Sigmoid colon (tissue), 6 donors: ENCODE measurements at regions not wholly inside any gene's neighbourhood (a gene's known extent, or its start where the extent isn't known, plus 50 kb on each side); places are given as distances from the start of the nearest gene placed in this dataset.
"Not testable (repeated sequence)": the region's sequence is repeated elsewhere in the genome, so short reads cannot be mapped to it uniquely, and the experiment has no call there.

Experiments
- DNase-seq: peaks from one replicate; pipeline ENCODE4 v3.0.0-alpha.2; 2019
- H3K27ac ChIP-seq, 4 donors: fragments of 200-600 bp; sonication (generic); one replicate each; pipeline ENCODE4 v1.5.1; 2016 to 2019; ENCODE audit warnings: mild to moderate bottlenecking in 1 of 4
- H3K27me3 ChIP-seq, 3 donors: fragments of 200-600 bp; sonication (generic); one replicate each; pipeline ENCODE4 v1.5.1; 2019; ENCODE audit warnings: mild to moderate bottlenecking in 1 of 3
- H3K36me3 ChIP-seq, 4 donors: fragments of 200-600 bp; sonication (generic); one replicate each; pipeline ENCODE4 v1.5.1; 2016 to 2019
- H3K4me1 ChIP-seq, 4 donors: fragments of 200-600 bp; sonication (generic); one replicate each; pipeline ENCODE4 v1.5.1; 2017 to 2019
- H3K4me3 ChIP-seq, 4 donors: fragments of 200-600 bp; sonication (generic); one replicate each; pipeline ENCODE4 v1.5.1; 2017 to 2019; ENCODE audit warnings: mild to moderate bottlenecking in 2 of 4, moderate library complexity in 1 of 4
- H3K9me3 ChIP-seq, 4 donors: fragments of 200-600 bp in 3 of 4; sonication (generic) in 3 of 4; one replicate each; pipeline versions ENCODE4 v1.5.1 to v1.6.1; 2013 to 2019
- EP300 ChIP-seq, 4 donors: sonication (generic); formaldehyde crosslinking; IDR thresholded peaks; one replicate each; pipeline ENCODE4 v1.6.1; 2017; ENCODE audit warnings: antibody characterized with exemption in 4 of 4
- POLR2A ChIP-seq, 2 donors: fragments of 450-650 bp; IDR thresholded peaks; one replicate each; pipeline ENCODE4 v1.6.1; 2016; ENCODE audit warnings: antibody characterized with exemption in 2 of 2, mild to moderate bottlenecking in 2 of 2, moderate library complexity in 2 of 2
- POLR2AphosphoS5 ChIP-seq, 4 donors: sonication (generic); formaldehyde crosslinking; IDR thresholded peaks; one replicate each; pipeline ENCODE4 v1.6.1; 2017; ENCODE audit warnings: antibody characterized with exemption in 4 of 4
- WGBS, 2 donors: extraction: QIAGEN DNeasy Blood & Tissue Kit; methylation state at CpG; one replicate each; pipeline ENCODE4 v1.1.7; 2013; 5-methylcytosine and 5-hydroxymethylcytosine counted together
- intact Hi-C: fragments of 100-400 bp; cut with DNase I; formaldehyde crosslinking; loops from one replicate; pipeline ENCODE4 v1.15.1; 2023
- TF ChIP-seq, protein P1 (sequence below), 4 experiments: fragments of 450-650 bp in 3 of 4; fragments of 200-600 bp in 1 of 4; IDR thresholded peaks; one replicate each; pipeline ENCODE4 v1.5.1; 2016 to 2019; ENCODE audit warnings: antibody characterized with exemption in 4 of 4, mild to moderate bottlenecking in 3 of 4, moderate library complexity in 2 of 4
- donor health status: healthy with polysubstance abuse.
- donor health status: healthy.

DNA sequence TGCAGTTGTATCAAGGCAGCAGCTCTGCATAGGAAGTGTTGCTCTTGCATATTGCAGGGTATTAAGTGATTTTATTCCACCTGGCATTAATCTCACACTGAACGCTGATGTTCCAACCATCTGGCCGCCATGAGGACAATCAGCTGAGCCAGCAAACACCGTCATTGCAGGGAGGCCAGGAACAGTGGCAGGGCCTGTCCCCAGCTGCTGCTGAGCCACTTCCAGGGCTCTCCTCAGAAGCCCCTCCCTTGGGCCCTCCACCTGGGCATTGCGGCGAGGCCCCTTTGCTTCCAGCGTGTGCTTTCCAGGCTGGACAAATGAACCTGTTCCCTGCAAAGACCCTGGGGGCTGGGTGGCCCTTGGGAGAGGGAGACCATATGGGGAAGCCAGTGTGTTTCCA lies 171.6 kb upstream of the C1orf174 start:
- Histone ChIP-seq H3K27ac (no peak overlapping the region), H3K9me3 (no peaks in the 10 kb centered on the region), H3K36me3 (no peaks in the 10 kb centered on the region), H3K27me3 (peaks cover 0 to 45% (median 0%) of the 10 kb centered on the region in 3 donors), H3K4me3 (no peak overlapping the region), H3K4me1 (no peaks in the 10 kb centered on the region)
- TF ChIP-seq, protein P1, sequence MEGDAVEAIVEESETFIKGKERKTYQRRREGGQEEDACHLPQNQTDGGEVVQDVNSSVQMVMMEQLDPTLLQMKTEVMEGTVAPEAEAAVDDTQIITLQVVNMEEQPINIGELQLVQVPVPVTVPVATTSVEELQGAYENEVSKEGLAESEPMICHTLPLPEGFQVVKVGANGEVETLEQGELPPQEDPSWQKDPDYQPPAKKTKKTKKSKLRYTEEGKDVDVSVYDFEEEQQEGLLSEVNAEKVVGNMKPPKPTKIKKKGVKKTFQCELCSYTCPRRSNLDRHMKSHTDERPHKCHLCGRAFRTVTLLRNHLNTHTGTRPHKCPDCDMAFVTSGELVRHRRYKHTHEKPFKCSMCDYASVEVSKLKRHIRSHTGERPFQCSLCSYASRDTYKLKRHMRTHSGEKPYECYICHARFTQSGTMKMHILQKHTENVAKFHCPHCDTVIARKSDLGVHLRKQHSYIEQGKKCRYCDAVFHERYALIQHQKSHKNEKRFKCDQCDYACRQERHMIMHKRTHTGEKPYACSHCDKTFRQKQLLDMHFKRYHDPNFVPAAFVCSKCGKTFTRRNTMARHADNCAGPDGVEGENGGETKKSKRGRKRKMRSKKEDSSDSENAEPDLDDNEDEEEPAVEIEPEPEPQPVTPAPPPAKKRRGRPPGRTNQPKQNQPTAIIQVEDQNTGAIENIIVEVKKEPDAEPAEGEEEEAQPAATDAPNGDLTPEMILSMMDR (IDR thresholded peaks at IDR 0.05) = no peak
- TF ChIP-seq EP300 (IDR thresholded peaks at IDR 0.05) (no peak), POLR2AphosphoS5 (IDR thresholded peaks at IDR 0.05) (no peak), POLR2A (IDR thresholded peaks at IDR 0.05) (no peak)
- 70 to 71% methylated on average over 6 of the region's 6 CpGs for WGBS, 2 donors
- intact Hi-C loops = no loop called here
- peak; percentile 13 for DNase-seq

DNA sequence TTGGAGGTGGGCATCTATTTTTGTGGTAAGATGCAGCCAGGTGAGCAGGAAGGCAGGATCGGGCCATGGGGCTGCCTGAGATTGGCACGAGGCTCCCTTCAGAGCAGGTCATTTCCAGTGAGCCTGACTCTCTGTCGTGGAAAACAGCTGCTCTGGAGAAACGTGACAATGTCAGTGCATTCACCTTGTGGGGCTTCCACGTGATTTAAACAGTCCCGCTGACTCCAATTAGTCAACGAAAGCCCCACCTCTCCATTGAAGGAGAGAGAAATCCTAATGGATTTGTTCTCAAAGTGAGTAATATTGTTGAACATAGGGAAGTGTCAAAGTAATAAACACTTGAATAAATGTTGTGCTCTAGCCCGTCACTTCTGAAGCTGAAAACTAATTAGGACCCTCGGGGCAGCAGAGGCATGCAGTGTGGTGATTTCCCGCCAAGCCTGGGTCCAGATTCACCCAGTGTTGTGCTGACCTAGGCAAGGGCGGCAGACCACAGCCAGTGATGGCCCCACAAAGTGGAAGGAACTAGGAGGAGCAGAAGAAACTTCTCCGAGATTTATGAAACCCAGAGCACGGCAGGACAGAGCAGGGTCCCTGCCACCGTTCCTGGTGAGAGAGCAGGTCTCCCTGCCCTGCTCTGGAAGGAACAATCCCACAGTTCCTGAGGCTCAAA lies 172.5 kb upstream of the C1orf174 start:
- Histone ChIP-seq H3K4me1 (no peaks in the 10 kb centered on the region), H3K27me3 (peaks cover 0 to 46% (median 0%) of the 10 kb centered on the region in 3 donors), H3K36me3 (no peaks in the 10 kb centered on the region), H3K9me3 (no peaks in the 10 kb centered on the region), H3K4me3 (no peak overlapping the region), H3K27ac (no peak overlapping the region)
- peak; percentile 25 for DNase-seq
- WGBS, 2 donors = 61 to 62% methylated on average over 14 of the region's 14 CpGs
- intact Hi-C loops = no loop called here
- TF ChIP-seq, protein P1 (IDR thresholded peaks at IDR 0.05) = no peak
- TF ChIP-seq POLR2A (IDR thresholded peaks at IDR 0.05) = no peak

DNA sequence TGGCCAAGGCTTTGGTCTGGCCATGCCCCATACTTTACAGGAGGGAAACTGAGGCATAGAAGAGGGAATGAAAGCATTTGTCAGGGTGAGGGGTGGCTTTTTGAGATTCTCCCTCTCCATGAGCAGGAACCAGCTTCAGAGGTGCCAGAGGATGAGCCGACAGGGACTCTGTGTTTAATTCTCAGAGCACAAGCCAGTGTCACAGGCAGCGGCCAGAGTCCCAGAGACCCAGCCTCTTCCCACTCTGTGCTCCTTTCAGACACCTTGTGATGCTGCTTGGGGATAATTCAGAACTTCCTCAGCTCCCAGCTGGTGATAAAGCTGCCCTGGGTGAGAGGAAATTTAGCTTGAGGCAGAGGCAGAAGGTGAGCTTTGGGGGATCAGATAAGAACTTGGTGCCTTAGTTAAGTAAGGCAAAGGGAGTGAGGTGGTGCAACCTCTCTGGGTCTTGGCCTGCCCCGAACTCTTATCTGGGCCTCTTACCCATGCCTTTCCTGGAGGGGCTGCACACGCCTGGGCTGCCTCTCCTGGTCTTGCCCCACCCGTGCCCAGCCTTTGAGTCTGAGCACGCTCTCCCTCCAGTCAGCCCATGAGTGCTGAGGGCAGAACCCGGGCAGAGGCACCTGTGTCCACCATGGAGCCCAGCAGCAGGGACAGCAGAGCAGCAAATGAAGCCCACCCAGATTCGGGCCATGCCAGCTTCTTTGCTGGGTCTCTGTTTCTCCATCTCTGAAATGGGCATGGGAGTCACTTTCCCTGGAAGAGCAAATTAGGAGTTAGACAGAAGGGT lies 175.6 kb upstream of the C1orf174 start:
- Histone ChIP-seq H3K36me3 (no peaks in the 10 kb centered on the region), H3K4me3 (no peak overlapping the region), H3K4me1 (no peaks in the 10 kb centered on the region), H3K9me3 (no peaks in the 10 kb centered on the region), H3K27ac (no peak overlapping the region), H3K27me3 (peaks cover 0 to 49% (median 7%) of the 10 kb centered on the region in 3 donors)
- peak; percentile 29 for DNase-seq
- TF ChIP-seq POLR2AphosphoS5 (IDR thresholded peaks at IDR 0.05) = no peak
- TF ChIP-seq POLR2A (IDR thresholded peaks at IDR 0.05) = no peak
- WGBS, 2 donors = 65 to 79% methylated on average over 8 of the region's 8 CpGs
- intact Hi-C loops = no loop called here

- Histone ChIP-seq H3K36me3 (no peaks in the 10 kb centered on the region), H3K4me3 (no peak overlapping the region), H3K9me3 (no peaks in the 10 kb centered on the region), H3K4me1 (no peaks in the 10 kb centered on the region), H3K27me3 (peaks cover 0 to 45% (median 7%) of the 10 kb centered on the region in 3 donors), H3K27ac (no peak overlapping the region)
- peak; percentile 40 for DNase-seq
- 67 to 78% methylated on average over 8 of the region's 8 CpGs for WGBS, 2 donors
- no peak for TF ChIP-seq POLR2AphosphoS5 (IDR thresholded peaks at IDR 0.05)
- TF ChIP-seq, protein P1 (IDR thresholded peaks at IDR 0.05) = no peak
- intact Hi-C loops = no loop called here
These were observed 176.3 kb upstream of the C1orf174 start for GRCh38 chr1:4076346-4076745.

- peak; percentile 34 for DNase-seq
- 81 to 84% methylated on average over 24 of the region's 24 CpGs for WGBS, 2 donors
- H3K4me3 ChIP-seq, intact Hi-C loops, H3K4me1 ChIP-seq, H3K36me3 ChIP-seq, H3K27ac ChIP-seq, H3K9me3 ChIP-seq: not testable (repeated sequence)
- H3K27me3 ChIP-seq = peaks cover 0 to 34% (median 7%) of the 10 kb centered on the region in 3 donors
These were observed 178.3 kb upstream of the C1orf174 start for GRCh38 chr1:4078091-4078962.
